Fibroblast of lung (primary cell): ENCODE measurements at regions not wholly inside any gene's neighbourhood (a gene's known extent, or its start where the extent isn't known, plus 50 kb on each side); places are given as distances from the start of the nearest gene placed in this dataset.

ENCODE experiments used
- DNase-seq, 2 donors: peaks; one replicate each; pipeline versions ENCODE4 v3.0.0 to v3.0.0-alpha.2; 2010; ENCODE audit warnings: low read depth in 2 of 2
- H2AFZ ChIP-seq: 2 replicates; pipeline ENCODE4 v1.5.1; 2012; ENCODE audit warnings: low read length, control low read depth, inconsistent platforms
- H3K27ac ChIP-seq: 2 replicates; pipeline ENCODE4 v1.5.1; 2011; ENCODE audit warnings: low read length, control low read depth; ENCODE audit not compliant: insufficient read depth
- H3K27me3 ChIP-seq: 2 replicates; pipeline ENCODE4 v1.5.1; 2011; ENCODE audit warnings: mild to moderate bottlenecking, low read length; ENCODE audit not compliant: control insufficient read depth, insufficient read depth
- H3K36me3 ChIP-seq: 2 replicates; pipeline ENCODE4 v1.5.1; 2011; ENCODE audit warnings: low read length; ENCODE audit not compliant: control insufficient read depth, insufficient read depth
- H3K4me1 ChIP-seq: 2 replicates; pipeline ENCODE4 v1.5.1; 2011; ENCODE audit warnings: low read length; ENCODE audit not compliant: control insufficient read depth, insufficient read depth; ENCODE audit errors: extremely low read depth
- H3K4me2 ChIP-seq: 2 replicates; pipeline ENCODE4 v1.5.1; 2011; ENCODE audit warnings: low read length, control low read depth; ENCODE audit not compliant: insufficient read depth; ENCODE audit errors: extremely low read depth
- H3K4me3 ChIP-seq, 4 experiments: fragments of 200-600 bp in 1 of 4; sonication (generic) in 1 of 4; replicated peaks in 1 of 4; 2 replicates each; pipeline ENCODE4 v1.5.1; 2011 to 2016; ENCODE audit warnings: low read length in 4 of 4, low read depth in 3 of 4, mild to moderate bottlenecking in 3 of 4, control low read depth in 2 of 4, inconsistent platforms in 1 of 4, mixed read lengths in 1 of 4; ENCODE audit not compliant: insufficient read depth in 1 of 4; ENCODE audit errors: control extremely low read depth in 1 of 4
- H3K79me2 ChIP-seq: 2 replicates; pipeline ENCODE4 v1.5.1; 2012; ENCODE audit warnings: mild to moderate bottlenecking, low read length, inconsistent platforms; ENCODE audit not compliant: control insufficient read depth, insufficient read depth
- H3K9ac ChIP-seq: 2 replicates; pipeline ENCODE4 v1.5.1; 2011; ENCODE audit warnings: mild to moderate bottlenecking, low read length, control low read depth; ENCODE audit not compliant: insufficient read depth
- H3K9me3 ChIP-seq: 2 replicates; pipeline ENCODE4 v1.5.1; 2012; ENCODE audit warnings: low read depth, low read length; ENCODE audit not compliant: control insufficient read depth, insufficient read depth
- H4K20me1 ChIP-seq: 2 replicates; pipeline ENCODE4 v1.5.1; 2011; ENCODE audit warnings: low read length; ENCODE audit not compliant: control insufficient read depth, insufficient read depth; ENCODE audit errors: extremely low read depth
- EZH2 ChIP-seq: IDR thresholded peaks from 2 replicates; pipeline ENCODE4 v1.5.1; 2012; ENCODE audit warnings: low read length, control low read depth, mild to moderate bottlenecking; ENCODE audit errors: missing control alignments
- TF ChIP-seq, protein P1 (sequence below), 2 donors: IDR thresholded peaks in 1 of 2; conservative IDR thresholded peaks in 1 of 2; 1 replicate in 1 of 2; 2 replicates in 1 of 2; pipeline ENCODE4 v1.5.1; 2011 to 2012; ENCODE audit warnings: low read length in 2 of 2, control low read depth in 1 of 2, inconsistent platforms in 1 of 2, low read depth in 1 of 2, mild to moderate bottlenecking in 1 of 2

DNA sequence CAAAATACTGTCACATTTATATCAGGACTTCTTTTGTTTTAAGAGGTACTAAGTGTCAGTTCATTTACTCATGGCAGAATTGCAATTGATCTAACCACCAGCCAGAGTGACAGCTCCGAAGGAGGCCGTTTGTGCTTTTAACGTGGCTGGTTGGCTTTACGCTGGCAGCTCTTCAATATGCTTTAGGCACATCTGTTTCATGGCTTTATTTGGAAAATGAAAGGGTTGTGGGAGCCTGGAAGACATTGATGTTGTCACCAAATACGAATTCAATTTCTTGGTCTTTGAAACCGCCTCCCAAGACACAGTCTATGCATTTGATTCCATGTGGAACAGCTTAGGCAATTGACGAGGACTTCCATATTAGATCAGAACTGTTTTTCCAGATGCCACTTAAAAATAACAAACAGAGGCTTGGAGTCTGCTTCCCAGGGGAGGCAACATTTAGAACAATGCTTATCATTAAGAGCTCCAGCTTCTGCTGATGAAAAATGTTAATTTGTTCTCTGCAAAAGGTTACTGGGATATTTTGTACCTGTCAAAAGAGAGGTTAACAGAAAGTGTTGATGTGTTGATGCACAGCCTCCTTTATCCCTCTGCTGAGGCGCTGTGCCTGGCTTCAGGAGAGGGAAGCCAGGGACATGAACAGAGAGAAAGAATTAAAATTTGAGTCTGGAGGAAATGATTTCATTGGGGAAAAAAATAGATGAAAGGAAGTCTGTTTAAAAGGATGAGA is 64.0 kb upstream of the TNFRSF19 start:
- TF ChIP-seq EZH2: no peak
- TF ChIP-seq, protein P1, sequence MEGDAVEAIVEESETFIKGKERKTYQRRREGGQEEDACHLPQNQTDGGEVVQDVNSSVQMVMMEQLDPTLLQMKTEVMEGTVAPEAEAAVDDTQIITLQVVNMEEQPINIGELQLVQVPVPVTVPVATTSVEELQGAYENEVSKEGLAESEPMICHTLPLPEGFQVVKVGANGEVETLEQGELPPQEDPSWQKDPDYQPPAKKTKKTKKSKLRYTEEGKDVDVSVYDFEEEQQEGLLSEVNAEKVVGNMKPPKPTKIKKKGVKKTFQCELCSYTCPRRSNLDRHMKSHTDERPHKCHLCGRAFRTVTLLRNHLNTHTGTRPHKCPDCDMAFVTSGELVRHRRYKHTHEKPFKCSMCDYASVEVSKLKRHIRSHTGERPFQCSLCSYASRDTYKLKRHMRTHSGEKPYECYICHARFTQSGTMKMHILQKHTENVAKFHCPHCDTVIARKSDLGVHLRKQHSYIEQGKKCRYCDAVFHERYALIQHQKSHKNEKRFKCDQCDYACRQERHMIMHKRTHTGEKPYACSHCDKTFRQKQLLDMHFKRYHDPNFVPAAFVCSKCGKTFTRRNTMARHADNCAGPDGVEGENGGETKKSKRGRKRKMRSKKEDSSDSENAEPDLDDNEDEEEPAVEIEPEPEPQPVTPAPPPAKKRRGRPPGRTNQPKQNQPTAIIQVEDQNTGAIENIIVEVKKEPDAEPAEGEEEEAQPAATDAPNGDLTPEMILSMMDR (conservative IDR thresholded peaks at IDR 0.05 in 1 of 2, IDR thresholded peaks at IDR 0.05 in 1 of 2; ENCODE audit: low read depth in 1 of 2, low read length in 2 of 2): no peak
- H3K9ac ChIP-seq: peak overlapping the region; percentile 18
- no peaks in the 10 kb centered on the region for H3K9me3 ChIP-seq
- no peaks in the 10 kb centered on the region for H3K79me2 ChIP-seq
- H4K20me1 ChIP-seq: no peaks in the 10 kb centered on the region
- H3K27me3 ChIP-seq: no peaks in the 10 kb centered on the region
- H3K4me3 ChIP-seq: peak overlapping the region in 1 of 4 experiments; percentile 12
- H3K4me2 ChIP-seq: peak overlapping the region; percentile 61
- peak; percentile 65 to 72 for DNase-seq
- H3K27ac ChIP-seq: peak overlapping the region; percentile 82
- no peaks in the 10 kb centered on the region for H3K36me3 ChIP-seq
- H3K4me1 ChIP-seq: peaks cover 33% of the 10 kb centered on the region
- H2AFZ ChIP-seq: peak overlapping the region; percentile 22

DNA sequence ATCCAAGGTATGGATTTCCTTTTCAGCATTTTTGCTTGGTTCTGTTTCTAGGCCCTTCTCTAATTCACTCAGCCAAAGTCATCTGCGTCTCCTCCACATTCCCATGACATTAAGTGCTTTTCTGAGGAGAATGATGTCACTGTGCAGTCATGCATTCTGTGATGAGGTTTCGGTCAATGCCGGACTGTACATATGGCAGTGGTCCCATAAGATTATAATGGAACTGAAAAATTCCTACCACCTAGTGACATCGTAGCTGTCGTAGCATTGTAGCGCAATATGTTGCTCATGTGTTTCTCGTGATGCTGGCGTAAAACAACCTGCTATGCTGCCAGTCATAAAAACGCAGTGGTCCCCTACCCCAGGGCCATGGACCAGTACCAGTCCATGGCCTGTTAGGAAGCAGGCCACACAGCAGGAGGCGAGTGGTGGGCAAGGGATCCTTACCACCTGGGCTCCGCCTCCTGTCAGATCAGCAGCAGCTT is 63.4 kb upstream of the TNFRSF19 start:
- TF ChIP-seq, protein P1 (conservative IDR thresholded peaks at IDR 0.05 in 1 of 2, IDR thresholded peaks at IDR 0.05 in 1 of 2; ENCODE audit: low read depth in 1 of 2, low read length in 2 of 2): no peak
- no peak for TF ChIP-seq EZH2
- Histone ChIP-seq H3K4me3 (no peak overlapping the region), H3K36me3 (no peaks in the 10 kb centered on the region), H3K4me2 (no peak overlapping the region), H4K20me1 (no peaks in the 10 kb centered on the region), H3K27ac (peak overlapping the region; percentile 82), H2AFZ (no peak overlapping the region), H3K27me3 (no peaks in the 10 kb centered on the region), H3K79me2 (no peaks in the 10 kb centered on the region), H3K9me3 (no peaks in the 10 kb centered on the region), H3K9ac (no peak overlapping the region), H3K4me1 (peaks cover 33% of the 10 kb centered on the region)
- DNase-seq: peak; percentile 88 to 98

DNA sequence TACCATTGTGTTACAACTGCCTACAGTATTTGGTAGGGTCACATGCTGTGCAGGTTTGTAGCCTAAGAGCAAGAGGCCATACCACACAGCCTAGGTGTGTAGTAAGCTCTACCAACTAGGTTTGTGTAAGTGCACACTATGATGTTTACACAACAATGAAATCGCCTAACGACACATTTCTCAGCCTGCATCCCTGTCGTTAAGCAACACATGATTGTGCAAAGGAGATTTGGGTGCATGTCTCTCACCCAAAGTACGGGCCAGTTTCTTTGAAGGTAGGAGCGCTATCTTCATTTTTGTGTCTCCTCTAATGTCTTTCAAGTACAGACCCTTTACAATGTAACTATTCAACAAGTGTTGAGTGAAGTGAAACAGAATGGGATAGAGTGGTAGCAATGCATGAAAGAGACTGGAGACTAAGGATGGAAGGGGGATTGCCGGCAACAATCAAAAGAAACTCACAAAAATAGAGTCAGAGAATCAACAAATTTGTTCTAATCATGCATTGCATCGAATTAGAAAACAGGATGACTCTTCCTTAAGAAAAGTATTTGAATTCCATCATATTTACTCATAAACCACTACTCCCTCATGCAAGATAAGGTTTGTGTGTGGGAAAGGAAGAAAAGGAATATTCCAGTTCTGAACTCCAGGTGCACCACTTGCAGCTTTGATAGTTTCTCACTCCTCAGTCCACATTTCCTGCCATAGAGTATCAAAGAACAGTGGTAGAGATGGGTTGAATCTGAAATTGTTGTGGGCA is 60.2 kb upstream of the TNFRSF19 start:
- Histone ChIP-seq H3K36me3 (no peaks in the 10 kb centered on the region), H4K20me1 (no peaks in the 10 kb centered on the region), H3K27ac (peak overlapping the region; percentile 58), H3K9ac (no peak overlapping the region), H3K4me1 (peaks cover 24% of the 10 kb centered on the region), H3K9me3 (no peaks in the 10 kb centered on the region), H3K4me3 (no peak overlapping the region), H3K27me3 (no peaks in the 10 kb centered on the region), H2AFZ (no peak overlapping the region), H3K79me2 (no peaks in the 10 kb centered on the region), H3K4me2 (peak overlapping the region; percentile 56)
- peak; percentile 73 to 97 for DNase-seq
- TF ChIP-seq EZH2: no peak
- TF ChIP-seq, protein P1 (conservative IDR thresholded peaks at IDR 0.05 in 1 of 2, IDR thresholded peaks at IDR 0.05 in 1 of 2; ENCODE audit: low read depth in 1 of 2, low read length in 2 of 2): no peak
